Activated B cell treated with CpG ODN at 0.5 μM for 24 hours (primary cell): ENCODE measurements at regions not wholly inside any gene's neighbourhood (a gene's known extent, or its start where the extent isn't known, plus 50 kb on each side); places are given as distances from the start of the nearest gene placed in this dataset.

Experiments
- ATAC-seq: fragments of 200-7000 bp; cut with Tn5 transposase; one replicate; pipeline ENCODE4 v1.10.0; 2021; ENCODE audit warnings: low read depth, mild to moderate bottlenecking, moderate library complexity
- CTCF ChIA-PET: fragments of 350-600 bp; sonication (Branson Sonifier 250); formaldehyde crosslinking; loops from one replicate; lab custom pipeline; 2021; ENCODE audit warnings: antibody characterized with exemption; lab: Charles Lee
- POLR2A ChIA-PET: fragments of 350-600 bp; sonication (Branson Sonifier 250); formaldehyde crosslinking; loops from one replicate; lab custom pipeline; 2021; ENCODE audit warnings: antibody characterized with exemption; lab: Charles Lee
- DNase-seq: peaks from one replicate; pipeline ENCODE4 v3.0.0; 2022
- H3K27ac Mint-ChIP-seq: one replicate; pipeline ENCODE4 v1.8.0; 2020; ENCODE audit warnings: mixed read lengths
- H3K27me3 Mint-ChIP-seq: one replicate; pipeline ENCODE4 v1.8.0; 2021; ENCODE audit warnings: mixed read lengths
- H3K36me3 Mint-ChIP-seq: one replicate; pipeline ENCODE4 v1.8.0; 2021; ENCODE audit warnings: low read depth, mixed read lengths
- H3K4me1 Mint-ChIP-seq: one replicate; pipeline ENCODE4 v1.8.0; 2021; ENCODE audit warnings: mixed read lengths
- H3K4me3 Mint-ChIP-seq: one replicate; pipeline ENCODE4 v1.8.0; 2020; ENCODE audit warnings: mild to moderate bottlenecking, mixed read lengths
- H3K9me3 Mint-ChIP-seq: one replicate; pipeline ENCODE4 v1.8.0; 2020; ENCODE audit warnings: mixed read lengths
- CTCF ChIP-seq: fragments of 200-600 bp; IDR thresholded peaks from one replicate; pipeline ENCODE4 v1.8.0; 2022; ENCODE audit warnings: antibody characterized with exemption, mild to moderate bottlenecking
- intact Hi-C: fragments of 100-400 bp; cut with micrococcal nuclease; formaldehyde crosslinking; loops from one replicate; pipeline ENCODE4 v1.15.1; 2024

- POLR2A ChIA-PET = no interaction called here
- CTCF ChIA-PET = no interaction called here
- intact Hi-C loops = no loop called here
- H3K27ac Mint-ChIP-seq = no peak overlapping the region
- no peaks in the 10 kb centered on the region for H3K27me3 Mint-ChIP-seq
- no peaks in the 10 kb centered on the region for H3K9me3 Mint-ChIP-seq
- ATAC-seq = no peak
- TF ChIP-seq CTCF = no peak
- no peak for DNase-seq
- no peaks in the 10 kb centered on the region for H3K4me1 Mint-ChIP-seq
- no peaks in the 10 kb centered on the region for H3K36me3 Mint-ChIP-seq
- H3K4me3 Mint-ChIP-seq = no peak overlapping the region
Observed at GRCh38 chr18:60962625-60963024, 370.6 kb upstream of the CDH20 start.

- H3K36me3 Mint-ChIP-seq = no peaks in the 10 kb centered on the region
- no peak overlapping the region for H3K27ac Mint-ChIP-seq
- no peak for ATAC-seq
- intact Hi-C loops = no loop called here
- H3K27me3 Mint-ChIP-seq = no peaks in the 10 kb centered on the region
- TF ChIP-seq CTCF = no peak
- no peaks in the 10 kb centered on the region for H3K9me3 Mint-ChIP-seq
- ChIA-PET CTCF (no interaction called here), POLR2A (no interaction called here)
- H3K4me1 Mint-ChIP-seq = no peaks in the 10 kb centered on the region
- H3K4me3 Mint-ChIP-seq = no peak overlapping the region
- no peak for DNase-seq
Observed at GRCh38 chr18:60965856-60966255, 367.4 kb upstream of the CDH20 start.

DNA sequence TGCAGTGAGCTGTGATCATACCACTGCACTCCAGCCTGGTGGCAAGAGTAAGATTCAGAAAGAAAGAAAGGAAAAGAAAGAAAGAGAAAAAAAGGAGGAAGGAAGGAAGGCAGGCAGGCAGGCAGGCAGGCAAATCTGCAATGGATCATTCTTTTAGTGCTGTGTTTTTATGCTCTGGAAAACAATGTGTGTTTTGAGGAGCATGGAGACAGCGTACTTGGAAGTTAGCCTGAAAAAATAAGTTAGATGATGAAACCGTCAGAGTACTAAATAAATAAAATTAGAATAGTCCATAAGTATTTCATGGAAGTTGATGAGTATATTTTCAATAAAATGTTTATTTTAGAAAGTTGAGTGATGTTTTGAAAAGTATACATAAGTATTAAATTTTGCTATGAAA is 366.4 kb upstream of the CDH20 start:
- DNase-seq = no peak
- intact Hi-C loops = no loop called here
- no peaks in the 10 kb centered on the region for H3K4me1 Mint-ChIP-seq
- H3K4me3 Mint-ChIP-seq = no peak overlapping the region
- TF ChIP-seq CTCF = no peak
- POLR2A ChIA-PET = no interaction called here
- CTCF ChIA-PET = no interaction called here
- H3K36me3 Mint-ChIP-seq = no peaks in the 10 kb centered on the region
- no peak overlapping the region for H3K27ac Mint-ChIP-seq
- H3K27me3 Mint-ChIP-seq = no peaks in the 10 kb centered on the region
- H3K9me3 Mint-ChIP-seq = no peaks in the 10 kb centered on the region
- no peak for ATAC-seq

- H3K9me3 Mint-ChIP-seq = peaks cover 5% of the 10 kb centered on the region
- no peaks in the 10 kb centered on the region for H3K36me3 Mint-ChIP-seq
- H3K27me3 Mint-ChIP-seq = no peaks in the 10 kb centered on the region
- no peak for TF ChIP-seq CTCF
- DNase-seq (no peak), ATAC-seq (no peak)
- intact Hi-C loops = no loop called here
- ChIA-PET POLR2A (no interaction called here), CTCF (no interaction called here)
- no peak overlapping the region for H3K4me3 Mint-ChIP-seq
- no peaks in the 10 kb centered on the region for H3K4me1 Mint-ChIP-seq
- no peak overlapping the region for H3K27ac Mint-ChIP-seq
Observed at GRCh38 chr18:60975420-60975819, 357.8 kb upstream of the CDH20 start.

DNA sequence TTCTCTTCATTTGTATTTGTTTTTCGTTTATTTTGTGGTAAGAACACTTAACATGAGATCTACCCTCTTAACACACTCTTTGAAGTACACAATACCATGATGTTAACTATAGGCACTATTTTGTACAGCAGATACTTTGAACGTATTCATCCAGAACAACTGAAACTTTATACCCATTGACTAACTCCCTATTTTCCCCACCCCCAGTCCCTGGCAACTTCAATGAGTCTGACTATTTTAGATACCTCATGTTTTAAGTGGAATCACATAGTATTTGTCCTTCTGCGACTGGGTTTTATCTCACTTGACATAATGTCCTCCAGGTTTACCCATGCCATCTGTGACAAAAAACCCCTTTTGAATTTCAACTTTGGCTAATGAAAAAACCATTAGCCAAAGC is 356.3 kb upstream of the CDH20 start:
- Mint-ChIP-seq H3K4me3 (no peak overlapping the region), H3K36me3 (no peaks in the 10 kb centered on the region), H3K4me1 (no peaks in the 10 kb centered on the region), H3K9me3 (peaks cover 5% of the 10 kb centered on the region), H3K27me3 (no peaks in the 10 kb centered on the region), H3K27ac (no peak overlapping the region)
- no peak for DNase-seq
- POLR2A ChIA-PET = no interaction called here
- CTCF ChIA-PET = no interaction called here
- ATAC-seq = no peak
- intact Hi-C loops = no loop called here
- TF ChIP-seq CTCF = no peak
